SK-N-SH (cell line): ENCODE measurements at regions not wholly inside any gene's neighbourhood (a gene's known extent, or its start where the extent isn't known, plus 50 kb on each side); places are given as distances from the start of the nearest gene placed in this dataset.

Source experiments
- CTCF ChIA-PET: fragments of 300-600, 350-600 bp; formaldehyde crosslinking; extraction: SDS; loops from one replicate; lab custom pipeline; 2021; lab: Yijun Ruan, JAX
- POLR2A ChIA-PET: fragments of 350-600 bp; sonication (Branson Sonifier 250); formaldehyde crosslinking; extraction: SDS; loops from one replicate; lab custom pipeline; 2020; ENCODE audit warnings: antibody characterized with exemption, inconsistent platforms; lab: Yijun Ruan, JAX
- DNase-seq: peaks from one replicate; pipeline ENCODE4 v3.0.0; 2012
- H2AFZ ChIP-seq: fragments of 200-600 bp; sonication (generic); 2 replicates; pipeline ENCODE4 v1.8.1; 2016; ENCODE audit warnings: antibody characterized with exemption, mild to moderate bottlenecking, low read depth
- H3F3A ChIP-seq: fragments of 200-600 bp; sonication (generic); replicated peaks from 2 replicates; pipeline ENCODE3; 2016; ENCODE audit warnings: antibody characterized with exemption, mild to moderate bottlenecking; ENCODE audit not compliant: insufficient read depth
- H3K27ac ChIP-seq, 2 experiments: fragments of 200-500 bp in 1 of 2; fragments of 200-600 bp in 1 of 2; sonication (Bioruptor generic) in 1 of 2; sonication (generic), shearing (Covaris generic) in 1 of 2; 2 replicates each; pipeline versions ENCODE4 v1.5.1 to v1.6.1; 2014 to 2016; ENCODE audit warnings: low read depth in 2 of 2, inconsistent platforms in 1 of 2, low read length in 1 of 2, mild to moderate bottlenecking in 1 of 2, mixed read lengths in 1 of 2
- H3K27me3 ChIP-seq: fragments of 200-600 bp; sonication (generic), shearing (Covaris generic); 2 replicates; pipeline ENCODE4 v1.6.1; 2016; ENCODE audit warnings: mixed run types; ENCODE audit not compliant: insufficient read depth
- H3K36me3 ChIP-seq, 2 experiments: fragments of 200-500 bp in 1 of 2; fragments of 200-600 bp in 1 of 2; sonication (Bioruptor generic) in 1 of 2; sonication (generic) in 1 of 2; replicated peaks in 1 of 2; 2 replicates each; pipeline versions ENCODE3 to v1.5.1; 2014 to 2016; ENCODE audit warnings: low read length in 1 of 2, mild to moderate bottlenecking in 1 of 2; ENCODE audit not compliant: insufficient read depth in 2 of 2, control insufficient read depth in 1 of 2
- H3K4me1 ChIP-seq, 2 experiments: fragments of 200-500 bp in 1 of 2; fragments of 200-600 bp in 1 of 2; sonication (Bioruptor generic) in 1 of 2; sonication (generic), shearing (Covaris generic) in 1 of 2; 2 replicates each; pipeline versions ENCODE4 v1.5.1 to v1.6.1; 2014 to 2016; ENCODE audit warnings: low read depth in 1 of 2, low read length in 1 of 2, mixed run types in 1 of 2; ENCODE audit not compliant: insufficient read depth in 2 of 2, control insufficient read depth in 1 of 2
- H3K4me2 ChIP-seq: fragments of 200-600 bp; sonication (generic), shearing (Covaris generic); 2 replicates; pipeline ENCODE4 v1.6.1; 2017; ENCODE audit warnings: mixed run types
- H3K4me3 ChIP-seq, 2 experiments: fragments of 200-500 bp in 1 of 2; fragments of 200-600 bp in 1 of 2; sonication (Bioruptor generic) in 1 of 2; sonication (generic), shearing (Covaris generic) in 1 of 2; 2 replicates each; pipeline versions ENCODE4 v1.5.1 to v1.8.1; 2014 to 2016; ENCODE audit warnings: low read depth in 2 of 2, inconsistent platforms in 1 of 2, low read length in 1 of 2, mild to moderate bottlenecking in 1 of 2, mixed read lengths in 1 of 2, moderate library complexity in 1 of 2
- H3K79me2 ChIP-seq: fragments of 200-600 bp; sonication (generic); 2 replicates; pipeline ENCODE4 v1.8.1; 2017; ENCODE audit warnings: mild to moderate bottlenecking; ENCODE audit not compliant: insufficient read depth
- H3K9ac ChIP-seq: fragments of 200-600 bp; sonication (generic); 2 replicates; pipeline ENCODE4 v1.6.1; 2017; ENCODE audit warnings: mixed run types
- H3K9me2 ChIP-seq: fragments of 200-600 bp; sonication (generic); 2 replicates; pipeline ENCODE4 v1.6.1; 2017; ENCODE audit warnings: mixed run types
- H3K9me3 ChIP-seq: fragments of 200-600 bp; sonication (generic); 2 replicates; pipeline ENCODE4 v1.6.1; 2017; ENCODE audit warnings: mixed run types, mild to moderate bottlenecking, moderate library complexity
- H4K20me1 ChIP-seq: fragments of 200-600 bp; sonication (generic); 2 replicates; pipeline ENCODE4 v1.6.1; 2017; ENCODE audit warnings: mild to moderate bottlenecking, mixed run types; ENCODE audit not compliant: insufficient read depth
- ELF1 ChIP-seq: IDR thresholded peaks from 2 replicates; pipeline ENCODE4 v1.4.0; 2012
- FOXJ3 ChIP-seq: sonication (generic); formaldehyde crosslinking; IDR thresholded peaks from 2 replicates; pipeline ENCODE4 v1.5.1; 2020; ENCODE audit warnings: mild to moderate bottlenecking, missing genetic modification reagents
- GABPA ChIP-seq: IDR thresholded peaks from 2 replicates; pipeline ENCODE4 v1.4.0; 2012; ENCODE audit warnings: low read depth, mild to moderate bottlenecking
- JUND ChIP-seq: IDR thresholded peaks from 2 replicates; pipeline ENCODE4 v1.4.0; 2012
- MEF2A ChIP-seq: IDR thresholded peaks from 2 replicates; pipeline ENCODE4 v1.4.0; 2012; ENCODE audit warnings: low read depth, borderline replicate concordance
- NFIC ChIP-seq: IDR thresholded peaks from 2 replicates; pipeline ENCODE4 v1.4.0; 2012; ENCODE audit warnings: borderline replicate concordance
- RCOR1 ChIP-seq: fragments of 150-350 bp; IDR thresholded peaks from 2 replicates; pipeline ENCODE4 v1.6.1; 2017; ENCODE audit warnings: antibody characterized with exemption, low read length
- RXRA ChIP-seq: IDR thresholded peaks from 2 replicates; pipeline ENCODE4 v1.4.0; 2012; ENCODE audit warnings: low read depth, mild to moderate bottlenecking, borderline replicate concordance
- SMC3 ChIP-seq: IDR thresholded peaks from 2 replicates; pipeline ENCODE4 v1.6.1; 2012; ENCODE audit warnings: low read depth, low read length, improper control_type of control experiment
- TCF12 ChIP-seq: IDR thresholded peaks from 2 replicates; pipeline ENCODE4 v1.4.0; 2012
- WGBS: methylation state at CpG from one replicate; pipeline ENCODE4 v1.1.6; 2017; ENCODE audit warnings: low lambda C conversion rate; 5-methylcytosine and 5-hydroxymethylcytosine counted together
- TF ChIP-seq, protein P1 (sequence below): IDR thresholded peaks from 2 replicates; pipeline ENCODE4 v1.4.0; 2012; ENCODE audit warnings: low read depth, borderline replicate concordance
- TF ChIP-seq, protein P2 (sequence below): IDR thresholded peaks from 2 replicates; pipeline ENCODE4 v1.4.0; 2012; ENCODE audit warnings: low read depth, borderline replicate concordance
- TF ChIP-seq, protein P3 (sequence below): IDR thresholded peaks from 2 replicates; pipeline ENCODE4; 2012

DNA sequence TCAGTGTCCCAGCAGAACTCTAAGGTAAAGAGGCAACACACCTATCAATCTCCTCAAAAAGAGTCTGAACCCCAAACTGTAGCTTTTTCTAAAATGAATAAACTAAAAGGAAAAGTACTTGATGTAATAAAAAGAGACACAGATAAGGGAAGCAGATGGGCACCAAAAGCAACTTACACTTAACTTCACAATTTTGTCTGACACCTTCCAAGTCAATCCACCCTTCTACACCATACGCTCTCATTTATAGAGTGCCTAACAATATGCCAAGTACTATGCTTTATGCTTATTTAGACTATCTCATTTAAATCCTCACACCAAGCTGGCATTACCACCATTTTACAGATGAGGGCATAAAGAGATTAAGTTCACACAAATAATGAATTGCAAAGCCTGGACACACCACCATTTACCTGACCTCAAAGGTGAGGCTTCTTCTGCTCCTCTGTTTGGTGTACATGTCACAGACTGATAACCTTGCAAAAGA is 90.6 kb upstream of the DST start (continued):
- TF ChIP-seq, protein P1, sequence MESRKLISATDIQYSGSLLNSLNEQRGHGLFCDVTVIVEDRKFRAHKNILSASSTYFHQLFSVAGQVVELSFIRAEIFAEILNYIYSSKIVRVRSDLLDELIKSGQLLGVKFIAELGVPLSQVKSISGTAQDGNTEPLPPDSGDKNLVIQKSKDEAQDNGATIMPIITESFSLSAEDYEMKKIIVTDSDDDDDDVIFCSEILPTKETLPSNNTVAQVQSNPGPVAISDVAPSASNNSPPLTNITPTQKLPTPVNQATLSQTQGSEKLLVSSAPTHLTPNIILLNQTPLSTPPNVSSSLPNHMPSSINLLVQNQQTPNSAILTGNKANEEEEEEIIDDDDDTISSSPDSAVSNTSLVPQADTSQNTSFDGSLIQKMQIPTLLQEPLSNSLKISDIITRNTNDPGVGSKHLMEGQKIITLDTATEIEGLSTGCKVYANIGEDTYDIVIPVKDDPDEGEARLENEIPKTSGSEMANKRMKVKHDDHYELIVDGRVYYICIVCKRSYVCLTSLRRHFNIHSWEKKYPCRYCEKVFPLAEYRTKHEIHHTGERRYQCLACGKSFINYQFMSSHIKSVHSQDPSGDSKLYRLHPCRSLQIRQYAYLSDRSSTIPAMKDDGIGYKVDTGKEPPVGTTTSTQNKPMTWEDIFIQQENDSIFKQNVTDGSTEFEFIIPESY, result no peak
- no peak for TF ChIP-seq NFIC

DNA sequence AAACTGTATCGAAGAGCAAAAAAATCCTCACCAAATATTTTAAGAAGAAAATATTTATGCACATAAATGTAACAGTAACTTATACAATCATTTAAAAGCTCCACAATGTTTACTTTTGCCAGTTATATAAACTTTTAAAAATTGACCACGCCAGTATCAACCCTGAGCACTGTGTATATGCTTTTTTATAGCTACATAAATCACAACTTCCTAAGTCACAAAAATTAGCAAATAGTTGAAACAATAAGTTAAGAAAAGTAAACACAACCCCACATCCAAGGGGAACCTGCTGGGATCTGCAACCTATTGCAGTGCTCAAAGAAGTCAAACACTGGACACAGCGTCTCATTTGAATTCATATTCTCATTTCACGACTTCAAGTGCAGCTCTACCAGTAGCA is 89.8 kb upstream of the DST start:
- H3K4me2 ChIP-seq, result no peak overlapping the region
- H3K36me3 ChIP-seq, result peaks cover 3 to 37% of the 10 kb centered on the region in 2 experiments
- H2AFZ ChIP-seq, result no peak overlapping the region
- no peaks in the 10 kb centered on the region for H3K9me3 ChIP-seq
- no peak overlapping the region for H3K4me3 ChIP-seq
- H4K20me1 ChIP-seq, result peaks cover 6% of the 10 kb centered on the region; the same call in 1 of the 2 replicates
- H3K27me3 ChIP-seq, result no peaks in the 10 kb centered on the region
- H3K79me2 ChIP-seq, result peaks cover 86% of the 10 kb centered on the region
- H3F3A ChIP-seq, result peaks cover 43% of the 10 kb centered on the region
- no peak overlapping the region for H3K9ac ChIP-seq
- H3K27ac ChIP-seq, result peak overlapping the region in 1 of 2 experiments; percentile 97; a peak in 2 of 4 replicates
- H3K9me2 ChIP-seq, result no peaks in the 10 kb centered on the region
- POLR2A ChIA-PET, result no interaction called here
- TF ChIP-seq MEF2A (no peak), RXRA (no peak), NFIC (no peak), FOXJ3 (no peak), TCF12 (no peak), RCOR1 (no peak), GABPA (no peak), SMC3 (no peak), ELF1 (no peak), JUND (no peak)
- TF ChIP-seq, protein P2, sequence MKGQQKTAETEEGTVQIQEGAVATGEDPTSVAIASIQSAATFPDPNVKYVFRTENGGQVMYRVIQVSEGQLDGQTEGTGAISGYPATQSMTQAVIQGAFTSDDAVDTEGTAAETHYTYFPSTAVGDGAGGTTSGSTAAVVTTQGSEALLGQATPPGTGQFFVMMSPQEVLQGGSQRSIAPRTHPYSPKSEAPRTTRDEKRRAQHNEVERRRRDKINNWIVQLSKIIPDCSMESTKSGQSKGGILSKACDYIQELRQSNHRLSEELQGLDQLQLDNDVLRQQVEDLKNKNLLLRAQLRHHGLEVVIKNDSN, result no peak
- TF ChIP-seq, protein P3, sequence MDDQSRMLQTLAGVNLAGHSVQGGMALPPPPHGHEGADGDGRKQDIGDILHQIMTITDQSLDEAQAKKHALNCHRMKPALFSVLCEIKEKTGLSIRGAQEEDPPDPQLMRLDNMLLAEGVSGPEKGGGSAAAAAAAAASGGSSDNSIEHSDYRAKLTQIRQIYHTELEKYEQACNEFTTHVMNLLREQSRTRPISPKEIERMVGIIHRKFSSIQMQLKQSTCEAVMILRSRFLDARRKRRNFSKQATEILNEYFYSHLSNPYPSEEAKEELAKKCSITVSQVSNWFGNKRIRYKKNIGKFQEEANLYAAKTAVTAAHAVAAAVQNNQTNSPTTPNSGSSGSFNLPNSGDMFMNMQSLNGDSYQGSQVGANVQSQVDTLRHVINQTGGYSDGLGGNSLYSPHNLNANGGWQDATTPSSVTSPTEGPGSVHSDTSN, result no peak
- TF ChIP-seq, protein P1, result no peak
- TF ChIP-seq, all 33 proteins: peak for 0
- CTCF ChIA-PET, result interaction anchor here (0.9 kb wide), 1 partner anchor 33 kb away, joined by 5 read pairs; no protein-coding TSS in a partner anchor
- WGBS, result 85% methylated on average over 4 of the region's 4 CpGs
- H3K4me1 ChIP-seq, result peaks cover 4 to 41% of the 10 kb centered on the region in 2 experiments; a peak in 3 of 4 replicates
- DNase-seq, result no peak
